SK-N-SH treated with all-trans-retinoic acid at 6 μM for 48 hours (cell line): ENCODE measurements at regions not wholly inside any gene's neighbourhood (a gene's known extent, or its start where the extent isn't known, plus 50 kb on each side); places are given as distances from the start of the nearest gene placed in this dataset.

ENCODE experiments used
- ARNTL ChIP-seq: fragments of 450-650 bp; formaldehyde crosslinking; IDR thresholded peaks from 2 replicates; pipeline ENCODE4 v1.5.0; 2020; ENCODE audit warnings: low read depth, mild to moderate bottlenecking, moderate library complexity, borderline replicate concordance
- ZFP3 ChIP-seq: fragments of 250-450 bp; sonication (Bioruptor Pico); IDR thresholded peaks from 2 replicates; pipeline ENCODE4 v1.5.0; 2020; ENCODE audit warnings: mild to moderate bottlenecking, moderate library complexity
- TF ChIP-seq, protein P1 (sequence below): fragments of 250-450 bp; sonication (Bioruptor Pico); IDR thresholded peaks from 2 replicates; pipeline ENCODE4 v1.8.0; 2020; ENCODE audit warnings: mild to moderate bottlenecking, moderate library complexity, borderline replicate concordance

- TF ChIP-seq ZFP3 (CRISPR knock-in tag) (no peak), ARNTL (CRISPR knock-in tag) (no peak)
- TF ChIP-seq, protein P1, sequence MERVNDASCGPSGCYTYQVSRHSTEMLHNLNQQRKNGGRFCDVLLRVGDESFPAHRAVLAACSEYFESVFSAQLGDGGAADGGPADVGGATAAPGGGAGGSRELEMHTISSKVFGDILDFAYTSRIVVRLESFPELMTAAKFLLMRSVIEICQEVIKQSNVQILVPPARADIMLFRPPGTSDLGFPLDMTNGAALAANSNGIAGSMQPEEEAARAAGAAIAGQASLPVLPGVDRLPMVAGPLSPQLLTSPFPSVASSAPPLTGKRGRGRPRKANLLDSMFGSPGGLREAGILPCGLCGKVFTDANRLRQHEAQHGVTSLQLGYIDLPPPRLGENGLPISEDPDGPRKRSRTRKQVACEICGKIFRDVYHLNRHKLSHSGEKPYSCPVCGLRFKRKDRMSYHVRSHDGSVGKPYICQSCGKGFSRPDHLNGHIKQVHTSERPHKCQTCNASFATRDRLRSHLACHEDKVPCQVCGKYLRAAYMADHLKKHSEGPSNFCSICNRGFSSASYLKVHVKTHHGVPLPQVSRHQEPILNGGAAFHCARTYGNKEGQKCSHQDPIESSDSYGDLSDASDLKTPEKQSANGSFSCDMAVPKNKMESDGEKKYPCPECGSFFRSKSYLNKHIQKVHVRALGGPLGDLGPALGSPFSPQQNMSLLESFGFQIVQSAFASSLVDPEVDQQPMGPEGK (CRISPR knock-in tag), result no peak
Measured at GRCh38 chr12:28065374-28065773, 92.8 kb upstream of the PTHLH start.
